GM13977 (cell line): ENCODE measurements at regions not wholly inside any gene's neighbourhood (a gene's known extent, or its start where the extent isn't known, plus 50 kb on each side); places are given as distances from the start of the nearest gene placed in this dataset.

Source experiments
- DNase-seq: peaks from one replicate; pipeline ENCODE4 v3.0.0; 2012; ENCODE audit warnings: low spot score
- in situ Hi-C: fragments of 300-500 bp; cut with MboI; formaldehyde crosslinking; loops from one replicate; pipeline ENCODE4 v1.12.0; 2022; ENCODE audit warnings: low sequenced_read_pairs, low pct_unique_long_range_greater_than_20kb, mixed read lengths, inconsistent platforms; ENCODE audit not compliant: unreplicated experiment
- TF ChIP-seq, protein P1 (sequence below): IDR thresholded peaks from 2 replicates; pipeline ENCODE4 v1.5.1; 2012; ENCODE audit warnings: mild to moderate bottlenecking, control low read depth; ENCODE audit not compliant: insufficient read depth; ENCODE audit errors: extremely low read depth, missing control alignments

DNA sequence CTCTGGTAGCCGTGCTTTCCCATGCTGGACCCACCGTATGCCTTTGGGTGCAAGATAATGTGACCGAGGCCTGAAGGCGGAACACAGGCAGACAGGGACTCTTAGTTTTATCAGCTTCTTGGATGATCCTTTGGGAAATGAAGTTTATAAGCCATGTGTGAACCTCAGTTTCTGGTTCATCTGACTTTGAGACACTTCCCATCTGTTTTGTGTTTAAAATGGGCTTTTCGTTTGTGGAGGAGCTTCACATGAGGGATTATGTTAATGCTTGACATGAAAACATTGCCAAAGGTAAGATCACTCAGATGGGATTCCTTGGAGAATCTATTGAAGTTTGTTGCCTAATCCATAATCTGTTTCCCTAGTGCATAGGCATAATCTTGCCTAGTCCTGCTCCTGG, 249.8 kb upstream of the LYZL1 start:
- TF ChIP-seq, protein P1, sequence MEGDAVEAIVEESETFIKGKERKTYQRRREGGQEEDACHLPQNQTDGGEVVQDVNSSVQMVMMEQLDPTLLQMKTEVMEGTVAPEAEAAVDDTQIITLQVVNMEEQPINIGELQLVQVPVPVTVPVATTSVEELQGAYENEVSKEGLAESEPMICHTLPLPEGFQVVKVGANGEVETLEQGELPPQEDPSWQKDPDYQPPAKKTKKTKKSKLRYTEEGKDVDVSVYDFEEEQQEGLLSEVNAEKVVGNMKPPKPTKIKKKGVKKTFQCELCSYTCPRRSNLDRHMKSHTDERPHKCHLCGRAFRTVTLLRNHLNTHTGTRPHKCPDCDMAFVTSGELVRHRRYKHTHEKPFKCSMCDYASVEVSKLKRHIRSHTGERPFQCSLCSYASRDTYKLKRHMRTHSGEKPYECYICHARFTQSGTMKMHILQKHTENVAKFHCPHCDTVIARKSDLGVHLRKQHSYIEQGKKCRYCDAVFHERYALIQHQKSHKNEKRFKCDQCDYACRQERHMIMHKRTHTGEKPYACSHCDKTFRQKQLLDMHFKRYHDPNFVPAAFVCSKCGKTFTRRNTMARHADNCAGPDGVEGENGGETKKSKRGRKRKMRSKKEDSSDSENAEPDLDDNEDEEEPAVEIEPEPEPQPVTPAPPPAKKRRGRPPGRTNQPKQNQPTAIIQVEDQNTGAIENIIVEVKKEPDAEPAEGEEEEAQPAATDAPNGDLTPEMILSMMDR: no peak
- in situ Hi-C loops: no loop called here
- no peak for DNase-seq

DNA sequence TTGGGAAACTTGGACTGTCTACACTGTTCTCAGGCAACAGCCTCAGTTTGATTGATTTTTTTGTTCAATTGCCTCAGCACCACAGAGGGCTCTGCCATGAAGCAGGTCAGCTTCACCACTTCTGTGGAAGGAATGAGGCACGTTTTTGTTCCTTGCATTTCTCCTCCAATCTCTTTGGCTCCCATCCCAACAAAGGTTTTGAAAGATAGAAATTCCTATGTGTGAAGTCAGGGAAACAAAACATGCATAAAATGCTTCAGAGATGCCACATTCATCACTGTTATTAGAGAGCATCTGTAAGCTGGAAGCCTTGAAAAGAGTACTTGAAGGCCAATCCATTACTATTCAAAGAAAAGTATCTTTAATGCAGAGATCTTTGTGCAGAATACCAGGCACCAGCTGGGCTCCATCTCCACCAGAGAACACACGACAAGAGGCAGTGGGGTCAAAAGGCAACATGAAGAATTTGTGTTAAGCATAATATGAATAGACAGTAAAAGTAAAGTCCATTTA, 249.1 kb upstream of the LYZL1 start:
- TF ChIP-seq, protein P1: no peak
- in situ Hi-C loops: no loop called here
- no peak for DNase-seq

DNA sequence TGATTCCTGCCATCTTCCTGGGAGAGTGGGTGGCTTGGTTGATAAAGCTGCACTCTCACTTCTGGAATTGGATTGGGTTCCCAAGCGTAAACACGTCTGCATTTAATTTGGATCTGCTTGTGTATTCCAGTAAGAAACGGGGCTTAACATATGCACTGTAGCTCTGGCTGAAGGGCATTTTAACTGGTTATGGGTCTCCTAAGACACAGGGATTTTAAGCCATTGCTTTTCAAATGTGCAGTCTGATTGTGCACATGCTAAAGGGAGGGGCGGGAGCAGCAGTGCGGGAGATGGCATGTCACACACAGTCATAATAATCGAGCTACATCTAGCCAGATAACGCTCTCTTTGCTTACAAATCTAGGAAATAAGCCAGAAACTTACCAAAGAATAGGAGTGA, 247.3 kb upstream of the LYZL1 start:
- DNase-seq: no peak
- TF ChIP-seq, protein P1: no peak
- in situ Hi-C loops: no loop called here

DNA sequence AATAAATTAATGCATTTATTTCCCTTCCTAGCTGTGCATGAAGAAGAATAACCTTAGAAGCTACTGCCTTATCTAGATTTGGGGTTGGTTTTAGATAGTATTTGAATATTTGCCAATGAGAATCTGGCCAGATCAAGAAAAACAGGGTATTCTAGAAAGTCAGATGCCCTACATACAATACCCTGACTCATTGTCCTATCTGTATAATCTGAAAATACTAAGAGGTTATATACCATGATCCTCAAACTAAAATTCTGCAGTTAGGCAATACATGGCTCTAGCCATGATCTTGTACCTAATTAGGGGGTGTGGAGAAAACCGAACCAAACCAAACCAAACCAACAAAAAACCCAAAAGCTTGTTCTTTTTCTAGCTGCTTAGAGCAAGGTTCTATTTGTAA, 240.4 kb upstream of the LYZL1 start:
- in situ Hi-C loops: no loop called here
- TF ChIP-seq, protein P1: no peak
- no peak for DNase-seq

DNA sequence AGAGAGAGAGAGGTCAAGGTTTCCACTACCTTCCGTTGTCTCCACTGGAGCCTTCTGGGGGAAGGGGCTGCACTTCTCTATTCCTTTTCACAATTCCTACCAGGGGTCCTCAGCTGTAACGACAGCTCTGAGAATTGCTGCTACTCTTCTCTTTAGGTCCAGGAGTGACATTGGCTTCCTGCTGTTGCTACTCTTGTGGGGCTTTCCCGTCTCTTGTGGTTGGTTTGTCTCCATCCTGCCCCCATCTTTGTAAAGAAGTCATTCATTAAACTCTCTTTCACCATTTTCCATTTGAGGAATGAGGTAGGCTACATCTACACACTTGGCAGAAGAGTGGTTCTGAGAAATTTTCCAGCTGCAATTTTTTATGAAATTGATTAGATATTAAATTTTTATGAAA, 238.8 kb upstream of the LYZL1 start:
- DNase-seq: no peak
- in situ Hi-C loops: no loop called here
- TF ChIP-seq, protein P1: no peak

DNA sequence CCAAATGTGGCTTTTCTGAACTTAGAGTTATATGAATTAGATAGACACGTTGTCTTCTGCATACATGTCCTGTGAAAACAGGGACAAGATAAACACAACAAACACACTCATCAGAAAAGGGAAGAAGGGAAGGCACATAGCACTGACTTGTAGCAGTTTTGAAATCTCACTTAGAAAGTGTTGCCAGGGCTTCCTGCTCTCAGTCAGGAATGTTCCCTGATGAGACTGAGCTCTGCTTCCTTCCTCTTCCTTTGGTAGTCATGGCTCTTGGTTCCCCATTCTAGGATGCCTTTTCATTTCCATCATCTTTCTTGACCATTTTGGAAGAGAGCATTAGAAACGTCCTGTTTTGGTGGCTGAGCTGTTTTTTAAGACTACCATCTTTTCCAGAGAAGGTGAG, 233.8 kb upstream of the LYZL1 start:
- DNase-seq: no peak
- TF ChIP-seq, protein P1: no peak
- in situ Hi-C loops: no loop called here

DNA sequence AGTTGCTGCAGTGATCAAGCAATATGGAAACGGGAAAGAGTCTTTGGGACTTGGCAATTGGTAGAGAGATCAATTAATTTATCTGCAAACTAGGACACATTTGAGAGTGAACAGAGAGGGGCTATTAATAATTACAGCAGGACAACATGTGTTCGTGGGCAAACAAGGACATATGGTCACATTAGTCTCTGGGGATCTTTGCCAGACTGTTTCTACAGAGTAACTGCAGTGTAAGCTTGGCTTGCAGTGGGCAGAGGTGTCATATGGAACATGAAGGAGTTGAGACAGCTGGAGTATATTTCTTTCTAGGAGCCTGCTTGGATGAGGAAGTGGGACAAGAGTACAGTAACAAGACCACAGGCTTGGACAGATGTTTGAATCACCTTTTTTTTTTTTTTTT, 232.1 kb upstream of the LYZL1 start:
- TF ChIP-seq, protein P1: no peak
- no peak for DNase-seq
- in situ Hi-C loops: no loop called here
